BE2C (cell line): ENCODE measurements at regions not wholly inside any gene's neighbourhood (a gene's known extent, or its start where the extent isn't known, plus 50 kb on each side); places are given as distances from the start of the nearest gene placed in this dataset.

ENCODE experiments used
- DNase-seq: peaks from one replicate; pipeline ENCODE4 v3.0.0-alpha.2; 2020
- H3K27me3 ChIP-seq: fragments of 250-450 bp; sonication (Bioruptor Pico); 2 replicates; pipeline ENCODE4 v1.5.1; 2020; ENCODE audit warnings: mild to moderate bottlenecking
- H3K36me3 ChIP-seq: fragments of 250-450 bp; sonication (Bioruptor Pico); 2 replicates; pipeline ENCODE4 v1.5.1; 2020; ENCODE audit warnings: mild to moderate bottlenecking
- H3K4me1 ChIP-seq: fragments of 250-450 bp; sonication (Bioruptor Pico); 2 replicates; pipeline ENCODE4 v1.5.1; 2020
- H3K4me3 ChIP-seq: 2 replicates; pipeline ENCODE4 v1.5.1; 2011; ENCODE audit warnings: low read depth, low read length
- H3K9me3 ChIP-seq: fragments of 250-450 bp; sonication (Bioruptor Pico); 2 replicates; pipeline ENCODE4 v1.5.1; 2020
- TF ChIP-seq, protein P1 (sequence below): IDR thresholded peaks from 2 replicates; pipeline ENCODE4 v1.5.1; 2012; ENCODE audit warnings: mild to moderate bottlenecking, low read depth, low read length

DNA sequence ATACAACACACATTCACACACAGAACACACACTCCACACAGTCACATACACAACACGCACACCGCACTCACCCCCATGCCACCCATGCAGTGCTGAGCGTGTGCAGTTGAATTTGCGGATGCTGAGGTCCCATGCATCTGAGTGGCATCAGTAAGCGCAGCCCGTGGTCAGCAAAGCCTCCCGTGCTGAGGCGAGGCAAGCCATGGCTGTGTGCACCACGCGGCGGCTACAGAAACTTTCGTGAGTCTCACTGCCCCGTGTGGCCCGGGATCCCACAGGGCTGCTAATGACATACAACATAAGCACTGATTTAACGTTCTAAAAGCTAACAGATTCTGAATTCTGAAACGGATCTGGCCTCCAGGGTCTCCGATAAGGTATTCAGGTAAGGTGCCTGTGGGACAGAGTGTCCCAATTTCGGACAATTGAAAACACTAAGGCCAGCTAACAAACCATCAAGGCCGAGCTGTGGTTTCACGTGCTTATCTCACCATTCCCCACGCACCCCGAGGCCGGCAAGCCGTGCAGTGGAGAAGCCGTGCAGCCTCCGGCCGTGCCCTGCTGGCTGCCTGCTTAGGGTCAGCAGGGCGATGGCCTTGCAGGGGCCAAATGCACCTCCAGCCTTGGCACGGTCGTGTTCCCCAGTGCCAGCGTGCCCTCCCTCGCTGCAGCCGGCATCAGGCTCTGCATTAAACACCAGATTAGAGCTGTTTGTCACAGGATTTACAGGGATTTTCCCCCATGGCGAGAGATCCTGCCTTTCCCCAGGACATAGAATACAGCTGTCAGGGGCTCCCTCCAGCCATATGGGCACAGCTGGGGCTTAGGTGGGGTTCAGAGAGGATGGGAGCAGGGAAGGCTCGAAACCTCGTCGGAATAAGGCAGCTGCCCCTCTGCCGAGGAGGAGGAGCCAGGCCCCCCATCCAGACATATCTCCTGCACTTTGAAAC is 191.7 kb downstream of the C16orf95 start:
- H3K4me3 ChIP-seq = no peak overlapping the region

DNA sequence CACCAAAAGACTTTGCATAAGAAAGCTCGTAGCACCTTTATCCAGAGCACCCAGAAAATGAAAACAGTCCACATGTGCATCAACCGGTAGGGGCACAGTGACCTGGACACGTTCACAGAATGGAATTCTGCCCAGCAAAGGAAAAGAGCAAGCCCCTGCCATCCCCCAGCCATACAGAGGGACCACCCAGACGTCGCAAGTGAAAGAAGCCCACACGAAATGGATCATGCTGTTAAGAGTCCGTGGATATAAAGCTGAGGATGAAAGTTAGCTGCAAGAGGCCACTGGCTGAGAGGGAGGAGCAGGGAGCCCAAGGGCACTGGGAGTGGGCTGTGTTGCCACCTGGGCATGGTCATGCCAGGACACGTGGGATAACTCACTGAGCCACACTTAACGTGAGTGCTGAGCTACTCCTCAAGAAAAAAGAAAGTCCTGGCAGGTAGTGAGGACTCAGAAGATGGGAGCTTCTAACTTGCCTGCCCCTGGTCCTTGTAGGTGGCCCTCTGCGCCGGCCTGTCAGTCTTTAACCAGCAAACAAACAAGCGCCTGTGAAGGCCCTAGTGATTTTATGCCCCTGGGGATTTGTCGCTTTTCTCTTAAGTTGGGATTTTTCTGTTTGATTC is 190.7 kb downstream of the C16orf95 start:
- Histone ChIP-seq H3K4me3 (no peak overlapping the region), H3K9me3 (peaks cover 4% of the 10 kb centered on the region; the same call in 1 of the 2 replicates), H3K4me1 (no peaks in the 10 kb centered on the region), H3K36me3 (no peaks in the 10 kb centered on the region), H3K27me3 (no peaks in the 10 kb centered on the region)
- DNase-seq = no peak
- TF ChIP-seq, protein P1, sequence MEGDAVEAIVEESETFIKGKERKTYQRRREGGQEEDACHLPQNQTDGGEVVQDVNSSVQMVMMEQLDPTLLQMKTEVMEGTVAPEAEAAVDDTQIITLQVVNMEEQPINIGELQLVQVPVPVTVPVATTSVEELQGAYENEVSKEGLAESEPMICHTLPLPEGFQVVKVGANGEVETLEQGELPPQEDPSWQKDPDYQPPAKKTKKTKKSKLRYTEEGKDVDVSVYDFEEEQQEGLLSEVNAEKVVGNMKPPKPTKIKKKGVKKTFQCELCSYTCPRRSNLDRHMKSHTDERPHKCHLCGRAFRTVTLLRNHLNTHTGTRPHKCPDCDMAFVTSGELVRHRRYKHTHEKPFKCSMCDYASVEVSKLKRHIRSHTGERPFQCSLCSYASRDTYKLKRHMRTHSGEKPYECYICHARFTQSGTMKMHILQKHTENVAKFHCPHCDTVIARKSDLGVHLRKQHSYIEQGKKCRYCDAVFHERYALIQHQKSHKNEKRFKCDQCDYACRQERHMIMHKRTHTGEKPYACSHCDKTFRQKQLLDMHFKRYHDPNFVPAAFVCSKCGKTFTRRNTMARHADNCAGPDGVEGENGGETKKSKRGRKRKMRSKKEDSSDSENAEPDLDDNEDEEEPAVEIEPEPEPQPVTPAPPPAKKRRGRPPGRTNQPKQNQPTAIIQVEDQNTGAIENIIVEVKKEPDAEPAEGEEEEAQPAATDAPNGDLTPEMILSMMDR = no peak

More for the DNA sequence above, 191.7 kb downstream of the C16orf95 start:
- peaks cover 4% of the 10 kb centered on the region; the same call in 1 of the 2 replicates for H3K9me3 ChIP-seq
- no peak for DNase-seq
- no peaks in the 10 kb centered on the region for H3K36me3 ChIP-seq
- no peaks in the 10 kb centered on the region for H3K4me1 ChIP-seq
- TF ChIP-seq, protein P1 = no peak
- H3K27me3 ChIP-seq = no peaks in the 10 kb centered on the region

DNA sequence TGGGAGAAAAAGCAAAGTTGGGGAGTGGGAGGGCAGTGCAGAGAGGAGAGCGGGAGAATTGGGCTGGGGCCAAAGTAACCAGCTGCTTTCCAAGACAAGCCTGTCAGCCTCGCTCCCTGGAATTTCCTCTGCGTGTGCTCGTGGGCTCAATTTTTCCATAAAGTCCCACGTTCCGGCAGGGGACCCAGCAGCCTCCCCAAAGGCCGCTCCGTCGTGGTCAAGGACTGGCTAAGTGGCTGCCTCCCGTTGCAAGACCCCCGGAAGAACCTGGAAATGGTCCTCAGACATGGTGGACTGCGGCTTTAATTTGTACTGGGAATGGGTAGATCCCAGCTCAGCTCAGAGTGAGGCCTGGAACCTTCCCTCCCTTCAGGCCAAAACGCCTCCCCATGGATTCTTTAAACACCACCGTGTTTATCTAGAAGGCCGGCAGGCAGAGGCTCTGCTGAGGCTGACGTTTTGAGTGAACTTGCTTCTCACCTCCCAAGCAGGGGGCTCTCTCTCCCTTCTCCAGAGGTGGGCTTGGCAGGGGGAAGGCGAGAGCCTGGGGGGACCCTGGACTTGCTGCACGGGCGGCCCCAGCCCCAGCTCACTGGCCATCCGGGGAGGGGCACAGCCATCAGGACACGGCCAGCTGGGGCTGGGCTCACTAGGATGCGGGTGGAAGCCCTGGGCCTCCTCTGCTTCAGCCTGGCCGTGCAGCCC is 190.0 kb downstream of the C16orf95 start:
- Histone ChIP-seq H3K36me3 (no peaks in the 10 kb centered on the region), H3K4me1 (no peaks in the 10 kb centered on the region), H3K9me3 (peaks cover 4% of the 10 kb centered on the region; the same call in 1 of the 2 replicates), H3K27me3 (no peaks in the 10 kb centered on the region), H3K4me3 (no peak overlapping the region)
- DNase-seq = no peak
- TF ChIP-seq, protein P1 = no peak

DNA sequence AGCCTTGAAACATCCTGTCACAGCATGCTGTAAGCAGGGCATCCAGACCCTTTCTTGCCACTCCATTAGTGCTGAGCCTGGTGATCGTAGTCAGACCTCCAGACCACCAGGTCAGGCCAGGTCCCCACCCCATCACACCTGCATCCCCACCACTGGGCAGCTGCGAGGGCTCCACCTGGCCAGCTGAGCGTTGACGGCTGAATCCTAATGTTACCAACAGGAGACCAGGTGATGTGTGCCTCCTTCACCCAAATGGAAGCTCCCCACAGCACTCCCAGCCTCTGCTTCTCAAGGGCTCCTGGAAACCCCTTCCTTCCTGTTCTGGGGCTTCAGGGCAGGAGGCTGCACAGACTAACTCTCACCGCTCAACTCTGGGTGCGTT is 189.4 kb downstream of the C16orf95 start:
- Histone ChIP-seq H3K9me3 (peaks cover 4% of the 10 kb centered on the region; the same call in 1 of the 2 replicates), H3K4me3 (no peak overlapping the region), H3K36me3 (no peaks in the 10 kb centered on the region), H3K4me1 (no peaks in the 10 kb centered on the region), H3K27me3 (no peaks in the 10 kb centered on the region)
- TF ChIP-seq, protein P1 = no peak
- no peak for DNase-seq

DNA sequence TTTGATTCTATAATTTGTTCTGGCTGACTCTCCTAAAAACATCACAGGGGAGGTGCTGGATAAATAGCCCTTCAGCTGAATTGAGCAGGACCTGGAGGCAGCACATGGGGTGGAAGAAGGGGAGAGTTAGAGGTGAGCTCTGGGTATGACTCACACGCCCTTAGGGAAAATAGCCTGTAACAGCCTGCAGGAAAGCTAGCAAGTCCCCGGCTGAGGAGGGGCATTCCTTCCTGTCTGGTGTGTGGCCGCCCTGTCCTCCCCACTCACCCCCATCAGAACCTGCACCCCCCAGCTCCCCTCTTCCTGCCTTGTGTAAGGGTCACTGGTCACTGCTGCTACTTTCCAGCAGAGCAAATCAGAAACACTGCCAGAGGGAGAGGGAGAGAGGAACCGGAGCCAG is 187.4 kb downstream of the C16orf95 start:
- no peak for DNase-seq
- Histone ChIP-seq H3K27me3 (no peaks in the 10 kb centered on the region), H3K36me3 (no peaks in the 10 kb centered on the region), H3K4me1 (no peaks in the 10 kb centered on the region), H3K9me3 (peaks cover 4% of the 10 kb centered on the region; the same call in 1 of the 2 replicates), H3K4me3 (no peak overlapping the region)
- TF ChIP-seq, protein P1 = no peak
